ENCODE measurements at regions not wholly inside any gene's neighbourhood (a gene's known extent, or its start where the extent isn't known, plus 50 kb on each side); places are given as distances from the start of the nearest gene placed in this dataset.
"Not testable (repeated sequence)": the region's sequence is repeated elsewhere in the genome, so short reads cannot be mapped to it uniquely, and the experiment has no call there.

- no peak for DNase-seq (ENCODE audit: low read depth, low spot score)
Observed at GRCh38 chr17:33832262-33832661, 422.8 kb upstream of the CCL2 start.

- no peak for DNase-seq (ENCODE audit: low read depth, low spot score)
Observed at GRCh38 chr17:33837281-33837680, 417.8 kb upstream of the CCL2 start.

- no peak for DNase-seq (ENCODE audit: low read depth, low spot score)
Observed at GRCh38 chr17:33838281-33838680, 416.8 kb upstream of the CCL2 start.

- DNase-seq (ENCODE audit: low read depth, low spot score) = no peak
Observed at GRCh38 chr17:33847900-33848299, 407.2 kb upstream of the CCL2 start.

- DNase-seq (ENCODE audit: low read depth, low spot score) = no peak
Observed at GRCh38 chr17:33848433-33848832, 406.7 kb upstream of the CCL2 start.

- no peak for DNase-seq (ENCODE audit: low read depth, low spot score)
Observed at GRCh38 chr17:33854596-33854995, 400.5 kb upstream of the CCL2 start.

GRCh38 chr17:33858121-33858520 lies 397.0 kb upstream of the CCL2 start:
- no peak for DNase-seq (ENCODE audit: low read depth, low spot score)

- DNase-seq (ENCODE audit: low read depth, low spot score) = no peak
Observed at GRCh38 chr17:33858682-33859081, 396.4 kb upstream of the CCL2 start.

GRCh38 chr17:33862772-33863602 lies 392.1 kb upstream of the CCL2 start:
- DNase-seq (ENCODE audit: low read depth, low spot score) = no peak

- no peak for DNase-seq (ENCODE audit: low read depth, low spot score)
Observed at GRCh38 chr17:33864758-33865229, 390.3 kb upstream of the CCL2 start.

- no peak for DNase-seq (ENCODE audit: low read depth, low spot score)
Observed at GRCh38 chr17:33868899-33869298, 386.2 kb upstream of the CCL2 start.

GRCh38 chr17:33870936-33871335 lies 384.1 kb upstream of the CCL2 start:
- DNase-seq (ENCODE audit: low read depth, low spot score) = no peak

- no peak for DNase-seq (ENCODE audit: low read depth, low spot score)
Observed at GRCh38 chr17:33871720-33872540, 383.2 kb upstream of the CCL2 start.

GRCh38 chr17:33873201-33873617 lies 381.9 kb upstream of the CCL2 start:
- DNase-seq (ENCODE audit: low read depth, low spot score) = no peak

GRCh38 chr17:33874617-33875060 lies 380.4 kb upstream of the CCL2 start:
- DNase-seq (ENCODE audit: low read depth, low spot score) = no peak

GRCh38 chr17:33875973-33876372 lies 379.1 kb upstream of the CCL2 start:
- DNase-seq (ENCODE audit: low read depth, low spot score) = no peak

- not testable (repeated sequence) for DNase-seq (ENCODE audit: low read depth, low spot score)
Observed at GRCh38 chr17:33882273-33882672, 372.8 kb upstream of the CCL2 start.

- not testable (repeated sequence) for DNase-seq (ENCODE audit: low read depth, low spot score)
Observed at GRCh38 chr17:33882677-33883076, 372.4 kb upstream of the CCL2 start.

GRCh38 chr17:33888455-33888854 lies 366.6 kb upstream of the CCL2 start:
- no peak for DNase-seq (ENCODE audit: low read depth, low spot score)

GRCh38 chr17:33889040-33889439 lies 366.0 kb upstream of the CCL2 start:
- DNase-seq (ENCODE audit: low read depth, low spot score) = no peak

GRCh38 chr17:33889766-33890165 lies 365.3 kb upstream of the CCL2 start:
- DNase-seq (ENCODE audit: low read depth, low spot score) = no peak

- DNase-seq (ENCODE audit: low read depth, low spot score) = no peak
Observed at GRCh38 chr17:33892717-33893591, 362.1 kb upstream of the CCL2 start.

Data from brain pericyte (primary cell).